Stimulated activated CD8-positive, alpha-beta memory T cell treated with anti-CD3 and anti-CD28 coated beads, Interleukin-15, amount 100 ng/mL, for 4 hours (primary cell): ENCODE measurements at regions not wholly inside any gene's neighbourhood (a gene's known extent, or its start where the extent isn't known, plus 50 kb on each side); places are given as distances from the start of the nearest gene placed in this dataset.

ENCODE experiments used
- DNase-seq, 2 donors: peaks; one replicate each; pipeline ENCODE4 v3.0.0-alpha.2; 2020; ENCODE audit warnings: low read depth in 2 of 2

DNA sequence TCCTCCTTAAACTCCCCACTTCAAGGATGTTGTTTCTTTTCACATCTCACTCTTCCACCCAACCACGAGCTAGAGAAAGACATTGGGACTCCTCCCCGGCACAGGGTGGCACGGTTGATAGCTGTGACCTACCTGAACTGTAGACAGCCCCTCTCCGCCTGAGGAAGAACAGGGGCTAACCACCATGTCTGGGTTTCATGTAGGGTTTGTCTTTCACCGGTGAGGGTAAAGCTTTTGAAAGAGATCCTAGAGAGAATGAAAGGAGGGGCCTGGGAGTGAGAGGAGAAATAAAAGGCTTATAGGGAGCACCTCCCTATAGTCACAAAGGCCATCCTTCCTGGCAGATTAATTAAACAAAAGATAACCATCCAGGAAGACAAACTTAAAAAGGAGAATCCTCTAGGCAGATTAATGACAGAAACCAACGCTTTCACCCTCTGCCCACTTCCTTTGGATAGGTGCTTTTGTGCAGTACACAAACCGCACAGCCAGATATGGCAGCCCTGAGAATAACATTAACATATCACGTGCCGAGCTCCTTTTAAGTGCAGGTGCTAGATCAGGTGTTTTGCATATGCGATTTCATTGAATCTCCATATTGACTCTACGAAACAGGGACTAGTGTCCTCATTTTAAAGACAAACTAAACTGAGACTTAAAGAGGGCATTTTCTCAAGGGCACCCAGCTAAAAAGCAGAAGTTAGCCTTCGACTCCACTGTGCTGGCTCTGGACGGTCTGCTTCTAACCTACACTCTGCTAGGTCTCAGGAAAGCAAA is 178.1 kb upstream of the RUNX1 start:
- DNase-seq, result no peak

DNA sequence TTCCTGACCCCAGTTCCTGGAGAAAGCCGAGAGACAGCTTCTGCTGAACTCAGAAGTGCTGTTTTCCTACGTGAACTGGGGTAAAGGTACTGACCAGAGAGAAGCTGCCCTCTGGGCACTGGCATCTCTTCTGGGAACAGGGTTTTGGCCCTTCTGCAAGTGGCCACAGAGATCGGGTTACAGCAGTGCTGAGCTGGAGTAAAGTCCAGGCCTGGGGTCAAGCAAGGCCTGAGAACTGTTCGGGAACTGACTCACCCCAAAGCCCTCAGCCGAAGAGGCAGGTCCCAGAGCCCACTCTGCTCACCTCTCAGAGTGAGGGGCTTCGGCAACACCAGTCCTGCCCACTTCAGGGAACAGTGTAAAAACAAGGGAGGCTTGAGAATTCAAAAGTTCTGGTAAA is 177.2 kb upstream of the RUNX1 start:
- DNase-seq, result no peak

DNA sequence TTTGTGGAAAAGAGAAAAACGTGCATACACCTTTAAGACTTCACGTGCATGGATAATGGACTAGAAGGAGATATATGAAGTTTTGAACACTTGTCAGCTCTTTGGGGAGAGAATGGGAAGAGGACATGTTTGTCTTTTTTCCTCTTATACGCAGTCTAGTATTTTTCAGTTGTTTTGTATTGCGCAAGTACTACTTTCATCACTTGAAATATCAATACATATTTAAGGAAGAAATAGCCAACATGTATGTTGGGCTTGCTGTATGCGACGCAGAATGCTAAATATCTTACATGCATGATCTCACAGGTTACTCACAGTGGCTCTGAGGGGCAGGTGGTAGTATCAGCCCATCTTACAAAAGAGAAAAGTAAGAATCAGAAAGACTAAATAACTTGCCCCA is 176.5 kb upstream of the RUNX1 start:
- no peak for DNase-seq

DNA sequence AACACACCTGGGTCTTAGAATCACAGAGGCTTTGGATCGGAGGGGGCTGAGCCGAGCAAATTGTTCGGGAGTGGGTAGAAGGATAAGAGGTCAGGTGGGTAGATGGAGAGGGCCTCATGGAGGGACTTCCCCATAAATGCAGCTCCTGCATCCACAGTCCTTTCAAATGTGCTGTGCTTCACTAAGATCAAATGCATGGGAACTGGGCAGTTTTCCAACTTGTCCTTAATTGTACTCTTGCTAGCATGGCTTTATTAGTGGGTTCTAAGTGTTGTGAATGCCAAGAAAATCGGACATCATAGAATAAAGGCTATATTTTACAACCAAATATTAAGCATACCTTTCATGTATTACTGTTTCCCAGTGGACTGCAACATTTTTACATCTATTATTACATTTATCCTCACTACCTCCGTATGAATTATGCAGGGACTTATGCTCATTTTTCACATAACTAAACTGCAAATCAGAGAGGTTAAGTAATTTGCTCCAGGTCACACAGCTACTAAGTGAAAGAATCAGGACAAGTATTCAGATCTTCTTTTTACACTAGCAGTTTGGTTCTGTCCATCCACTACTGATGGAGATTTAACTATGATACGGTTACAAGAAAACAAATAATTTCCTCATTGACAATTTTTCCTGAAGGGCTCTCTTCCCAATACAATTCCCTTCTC is 174.5 kb upstream of the RUNX1 start:
- DNase-seq, result no peak

DNA sequence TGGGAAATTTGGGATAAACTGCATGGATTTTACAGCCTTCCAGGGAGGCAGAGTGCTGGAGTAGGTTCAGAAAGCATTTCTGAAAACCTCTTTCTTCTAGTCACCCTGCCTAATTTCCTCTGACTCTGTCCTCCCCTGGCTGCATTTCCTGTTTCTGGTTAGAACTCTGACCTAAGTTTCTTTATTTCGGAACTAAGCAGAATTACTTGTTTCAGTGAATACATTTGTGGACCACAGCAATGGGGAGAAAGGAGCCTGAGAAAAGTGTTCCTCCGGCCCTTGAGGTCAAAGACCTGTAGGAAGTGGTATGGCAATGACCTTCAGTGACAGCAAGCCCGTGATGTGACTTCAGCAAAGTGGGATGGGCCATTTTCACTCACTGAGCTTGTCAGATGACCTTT is 173.4 kb upstream of the RUNX1 start:
- DNase-seq, result no peak

DNA sequence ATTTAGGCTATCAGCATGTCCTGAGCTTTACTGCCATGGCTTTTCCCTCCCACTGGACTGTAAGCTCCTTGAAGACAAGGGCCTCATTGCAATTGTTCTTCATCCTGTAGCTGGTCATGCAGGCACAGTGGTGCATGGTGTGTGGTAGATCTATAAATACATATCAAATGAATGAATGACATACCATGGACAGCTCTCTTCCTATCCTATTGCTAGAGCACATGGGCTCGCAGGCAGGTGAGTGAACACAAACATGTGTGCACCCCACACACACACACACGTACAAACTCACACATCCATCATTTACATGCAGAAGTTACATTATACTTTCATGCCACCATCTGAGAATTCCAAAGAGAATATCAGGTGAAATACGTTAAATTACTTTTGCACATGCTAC is 172.9 kb upstream of the RUNX1 start:
- no peak for DNase-seq

DNA sequence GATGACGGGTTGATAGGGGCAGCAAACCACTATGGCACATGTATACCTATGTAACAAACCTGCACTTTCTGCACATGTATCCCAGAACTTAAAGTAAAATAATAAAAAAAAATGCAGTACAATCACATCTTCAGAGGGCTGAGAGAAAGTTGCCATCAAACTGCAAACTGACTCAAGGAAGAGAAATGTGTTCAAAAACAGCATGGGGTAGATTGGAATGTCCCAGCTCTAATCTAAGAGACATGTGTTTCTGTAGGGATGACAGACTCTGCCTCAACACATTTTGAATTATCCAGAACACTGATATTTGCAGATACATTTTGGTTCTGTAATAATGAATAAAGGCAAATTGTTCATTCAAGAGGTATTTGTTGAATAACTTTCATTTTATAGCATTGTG is 171.2 kb upstream of the RUNX1 start:
- DNase-seq, result no peak

DNA sequence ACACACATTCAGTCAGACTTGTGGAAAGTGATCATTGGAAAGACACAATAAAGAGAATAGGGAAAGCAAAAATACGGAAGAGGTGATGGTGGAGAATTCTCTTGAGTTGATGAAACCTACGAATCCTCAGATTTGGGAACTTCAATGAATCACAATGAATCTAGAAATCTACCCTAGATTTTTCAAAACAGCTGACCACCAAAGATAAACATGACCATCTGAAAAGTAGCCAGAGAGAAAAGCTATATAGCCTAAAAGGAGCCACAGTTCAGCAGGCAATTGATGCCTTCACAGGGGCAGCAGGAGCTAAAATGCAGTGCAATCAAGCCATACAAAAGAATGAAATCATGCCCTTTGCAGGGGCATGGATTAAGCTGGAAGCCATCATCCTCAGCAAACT is 170.6 kb upstream of the RUNX1 start:
- no peak for DNase-seq

DNA sequence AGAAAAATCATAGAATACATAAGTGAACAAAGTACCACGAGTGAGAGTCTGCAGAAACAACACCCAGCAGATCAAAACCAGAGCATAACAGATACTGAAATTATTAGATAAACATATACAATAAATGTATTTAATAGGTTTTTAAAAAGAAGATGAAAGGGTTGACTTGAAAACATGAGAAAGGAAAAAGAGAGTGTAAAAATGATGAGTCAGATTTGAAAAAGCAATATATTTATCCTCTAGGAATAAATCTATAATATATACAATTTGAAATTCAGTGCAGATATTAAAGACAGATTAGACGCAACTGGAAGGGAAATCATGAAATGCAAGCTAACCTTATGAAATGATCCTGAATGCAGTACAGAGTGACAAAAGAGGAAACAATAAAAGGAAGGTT is 170.2 kb upstream of the RUNX1 start:
- no peak for DNase-seq

- DNase-seq, result no peak
Measured at GRCh38 chr21:35217504-35218060, 168.5 kb upstream of the RUNX1 start.

DNA sequence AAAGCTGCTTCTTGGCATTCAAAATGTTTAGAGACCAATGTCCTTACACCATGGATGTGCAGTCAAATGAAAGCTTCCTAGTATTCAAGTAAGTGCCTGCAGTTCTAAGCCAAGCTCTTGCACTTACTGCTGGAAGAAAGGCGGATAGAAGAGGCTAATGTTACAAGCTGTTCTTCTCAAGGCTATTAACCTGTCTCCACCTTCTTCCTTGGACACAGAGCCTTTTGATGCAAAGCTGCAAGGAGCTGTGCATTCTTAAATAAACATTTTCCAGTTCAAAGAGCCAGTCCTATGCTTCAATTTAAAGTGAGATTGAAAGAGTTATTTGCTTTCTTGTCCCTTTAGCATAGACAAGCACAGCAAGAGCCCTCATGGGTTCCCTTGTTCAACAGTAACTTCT is 167.9 kb upstream of the RUNX1 start:
- DNase-seq, result no peak

DNA sequence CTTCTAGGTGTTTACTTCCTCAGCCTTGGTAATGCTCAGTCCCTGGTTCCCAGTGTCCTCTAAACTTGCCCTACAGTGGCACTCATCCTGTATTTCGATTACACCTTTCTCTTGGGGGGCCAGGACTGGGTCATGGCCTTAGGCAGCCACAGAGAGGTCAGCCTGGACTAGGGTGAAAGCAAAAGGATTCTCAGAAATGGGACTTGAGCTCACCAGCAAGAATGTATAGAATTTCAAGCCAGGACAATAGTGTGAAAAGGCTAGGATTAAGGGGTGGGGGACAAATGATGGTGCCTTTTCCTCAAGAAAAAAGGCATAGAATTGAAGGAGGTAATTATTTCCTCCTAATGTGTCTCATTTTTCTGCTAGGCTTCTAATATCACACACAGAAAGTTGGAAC is 166.8 kb upstream of the RUNX1 start:
- DNase-seq, result no peak

- DNase-seq, result no peak
Measured at GRCh38 chr21:35212393-35213127, 163.5 kb upstream of the RUNX1 start.

GRCh38 chr21:35211782-35212181 is 162.7 kb upstream of the RUNX1 start:
- DNase-seq, result no peak

DNA sequence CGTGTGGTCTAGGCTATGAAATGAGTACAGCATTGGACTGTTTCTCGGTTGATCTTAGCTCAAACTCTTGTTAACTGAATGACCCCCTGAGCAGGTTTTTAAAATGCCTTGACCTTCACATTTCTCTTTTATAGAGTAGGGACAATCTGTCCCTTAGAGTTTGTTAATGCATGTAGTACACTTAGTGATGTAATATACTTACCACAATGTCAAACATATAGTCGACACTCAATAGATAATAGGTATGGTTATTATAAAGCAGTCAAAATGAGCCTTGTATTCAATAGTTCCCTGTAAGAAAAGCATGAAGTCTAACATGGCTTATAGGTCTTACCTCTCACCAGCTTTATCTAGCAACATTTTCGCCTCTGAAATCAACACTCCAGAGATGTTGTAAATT is 161.0 kb upstream of the RUNX1 start:
- DNase-seq, result no peak

DNA sequence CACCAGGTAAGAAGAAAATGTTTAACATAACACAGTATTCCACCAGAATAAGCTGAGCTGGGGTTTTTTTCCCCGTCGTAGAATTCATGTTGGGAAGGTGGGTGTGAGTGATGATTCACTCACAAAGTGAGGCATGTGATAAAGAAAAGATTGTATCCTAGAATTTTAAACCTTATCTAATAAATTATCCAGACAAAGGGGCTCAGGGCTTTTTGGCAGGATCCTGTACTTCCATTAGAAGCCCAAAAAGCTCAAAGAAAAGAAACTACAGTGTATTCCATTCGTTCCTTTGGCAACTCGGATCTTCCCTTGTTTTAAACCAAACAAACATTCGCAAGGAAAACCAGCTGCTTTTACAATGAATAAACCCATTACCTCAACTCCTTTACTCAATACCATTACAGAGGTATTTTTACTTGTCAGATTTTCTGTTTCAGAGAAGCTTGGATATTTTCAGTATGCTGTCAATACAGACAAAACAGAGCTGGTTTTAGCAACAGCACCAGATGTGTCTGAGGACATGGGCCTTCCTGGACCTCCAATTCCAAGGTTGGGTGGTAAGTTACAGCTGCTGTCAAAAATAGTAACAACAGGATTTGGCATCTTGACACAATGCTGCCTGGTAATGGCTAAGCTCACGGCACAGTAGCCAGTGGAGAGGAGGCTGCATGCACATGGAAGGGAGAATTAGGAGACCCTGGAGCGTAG is 159.9 kb upstream of the RUNX1 start:
- DNase-seq, result no peak

GRCh38 chr21:35208104-35208503 is 159.0 kb upstream of the RUNX1 start:
- DNase-seq, result no peak

DNA sequence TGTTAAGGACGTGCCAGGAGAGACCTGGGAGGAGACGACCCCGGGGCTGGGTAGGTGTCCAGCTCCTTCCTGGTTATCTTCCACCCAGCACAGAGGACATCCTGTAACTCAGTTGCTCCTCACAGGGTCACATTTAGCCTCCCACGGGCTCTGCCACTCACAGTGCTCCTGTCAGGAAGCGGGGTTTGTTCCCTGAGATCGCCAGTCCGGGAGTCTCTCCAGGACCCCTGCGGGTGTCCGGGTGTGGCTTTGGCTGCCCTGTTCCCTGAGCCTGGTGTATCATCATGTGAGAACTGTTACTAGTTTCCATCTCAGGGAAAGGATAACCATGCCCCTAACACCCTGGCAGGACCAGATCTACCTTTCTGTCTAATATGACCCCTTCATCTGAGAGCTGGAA is 158.2 kb upstream of the RUNX1 start:
- DNase-seq, result no peak

DNA sequence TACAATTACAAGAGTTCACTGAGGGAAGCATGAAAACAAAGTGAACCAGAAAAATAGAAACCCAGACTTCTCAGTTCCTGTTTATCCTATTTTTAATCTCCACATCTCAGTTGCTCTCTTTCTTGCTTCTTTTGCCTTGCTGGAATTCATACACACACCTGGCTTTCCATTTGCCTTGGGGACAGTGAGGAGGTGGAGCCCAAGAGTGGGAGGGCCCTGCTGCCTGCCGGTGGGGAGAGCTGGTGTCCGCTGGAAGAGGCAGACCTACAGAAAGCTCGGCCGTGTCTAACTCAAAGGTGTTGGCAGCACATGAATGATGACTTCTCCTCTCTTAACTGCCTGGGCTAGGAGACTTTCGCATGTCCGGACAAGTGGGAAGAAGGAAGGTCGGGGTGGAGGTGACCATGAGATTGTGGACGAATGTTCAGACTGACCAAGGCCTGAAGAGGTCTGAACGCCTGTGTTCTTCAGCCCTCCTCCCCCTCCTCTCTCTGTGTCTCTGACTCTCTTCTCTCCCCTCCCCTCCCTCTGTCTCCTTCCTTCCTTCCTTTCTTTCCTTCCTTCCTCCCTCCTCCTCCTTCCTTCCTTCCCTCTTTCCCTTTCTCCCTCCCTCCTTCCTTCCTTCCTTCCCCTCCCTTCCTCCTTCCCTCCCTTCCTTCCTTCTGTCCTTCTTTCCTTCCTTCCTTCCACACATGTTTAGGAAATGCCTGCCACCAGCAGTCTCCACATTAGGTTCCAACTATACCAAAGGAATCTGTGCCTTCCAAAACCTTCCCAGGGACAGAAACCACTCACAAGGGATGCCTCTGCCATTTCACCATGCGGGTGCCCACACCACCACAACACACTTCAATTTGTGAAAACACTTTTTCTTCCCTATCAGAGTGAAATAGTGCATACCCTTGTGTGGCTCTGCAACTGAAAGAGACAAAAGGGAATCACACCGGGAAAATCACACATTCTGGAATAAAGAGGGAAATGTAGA is 157.3 kb upstream of the RUNX1 start:
- DNase-seq, result no peak

- no peak for DNase-seq
Measured at GRCh38 chr21:35204850-35205541, 155.9 kb upstream of the RUNX1 start.
